Stimulated activated CD8-positive, alpha-beta memory T cell treated with anti-CD3 and anti-CD28 coated beads, Interleukin-12 subunit alpha, Interleukin-12 subunit beta, amount 100 ng/mL, for 24 hours (primary cell): ENCODE measurements at regions not wholly inside any gene's neighbourhood (a gene's known extent, or its start where the extent isn't known, plus 50 kb on each side); places are given as distances from the start of the nearest gene placed in this dataset.
"Not testable (repeated sequence)": the region's sequence is repeated elsewhere in the genome, so short reads cannot be mapped to it uniquely, and the experiment has no call there.

ENCODE experiments used
- DNase-seq: peaks from one replicate; pipeline ENCODE4 v3.0.0-alpha.2; 2020; ENCODE audit errors: extremely low read depth

DNA sequence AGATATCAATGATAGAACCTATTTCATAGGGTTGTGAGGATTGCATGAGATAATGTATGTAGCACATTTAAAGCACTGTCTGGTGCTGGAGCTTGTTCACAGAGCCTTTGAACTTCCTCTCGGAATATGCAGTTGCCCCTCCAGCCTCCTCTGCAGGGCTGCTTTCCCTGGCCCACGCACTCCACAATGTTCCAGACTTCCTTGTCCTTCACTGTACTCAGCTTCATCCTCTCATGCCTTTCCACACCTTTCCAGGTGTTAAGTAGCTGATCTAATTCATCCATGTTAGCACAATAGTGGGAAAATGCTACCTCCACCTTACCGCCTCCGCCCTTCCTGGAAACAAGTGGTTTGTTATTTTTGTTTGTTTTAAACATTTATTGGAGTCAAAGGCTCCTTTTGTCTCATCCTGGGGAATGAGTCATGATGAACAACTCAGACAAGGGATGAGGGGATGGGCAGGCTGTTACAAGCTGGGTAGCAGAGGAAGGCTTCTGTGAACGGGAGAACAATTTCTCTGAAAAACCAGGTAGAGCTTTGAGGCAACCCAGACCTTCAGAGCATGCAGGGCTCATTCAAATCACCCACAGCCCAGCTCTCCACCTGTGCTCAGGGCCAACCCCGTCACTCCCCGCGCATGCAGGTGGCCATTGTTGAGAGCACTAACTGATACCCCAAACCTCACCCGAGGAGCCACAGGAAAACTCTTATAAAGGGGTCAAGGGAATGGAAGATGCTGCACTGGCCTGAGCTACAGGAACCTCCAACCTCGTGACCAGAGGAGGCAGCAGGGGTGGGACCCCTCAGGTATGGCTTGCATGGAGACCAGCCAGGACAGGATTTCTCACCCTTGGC, 84.9 kb upstream of the TBL1X start:
- no peak for DNase-seq

DNA sequence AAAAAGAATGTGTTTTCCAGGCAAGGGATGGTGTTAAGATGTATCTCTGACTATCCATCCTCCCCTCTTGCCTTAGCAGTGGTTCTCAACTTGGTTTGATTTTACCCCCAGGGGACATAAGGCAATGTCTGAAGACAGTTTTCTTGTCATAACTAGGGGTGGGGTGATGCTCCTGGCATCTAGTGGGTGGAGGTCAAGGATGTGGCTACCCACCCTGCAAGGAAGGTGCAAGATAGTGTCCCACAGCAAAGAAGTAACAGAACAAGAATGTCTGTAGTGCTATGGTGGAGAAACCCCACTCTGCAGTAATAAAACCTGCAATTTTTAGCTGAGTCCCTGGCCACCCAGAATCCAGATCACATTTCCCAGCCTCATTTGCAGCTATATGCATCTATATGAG, 81.2 kb upstream of the TBL1X start:
- DNase-seq = no peak

DNA sequence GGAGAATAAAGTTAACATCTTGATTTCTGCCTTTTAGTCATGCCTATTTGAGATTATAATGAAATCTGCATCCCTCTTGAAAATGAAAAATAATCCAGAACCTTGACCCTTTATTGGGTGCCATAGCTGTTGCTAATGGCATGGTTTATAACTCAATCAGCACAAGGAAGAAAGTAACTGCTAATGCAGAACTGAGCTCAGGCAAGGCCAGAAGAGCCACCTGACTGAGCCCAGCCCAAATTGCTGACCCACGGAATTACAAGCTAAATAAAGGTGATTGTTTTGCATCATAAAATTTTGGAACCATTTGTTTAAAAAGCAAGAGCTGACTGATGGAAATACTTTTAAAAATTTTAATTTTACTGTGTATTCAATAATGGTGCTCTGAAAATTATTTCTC, 76.4 kb upstream of the TBL1X start:
- DNase-seq = no peak

DNA sequence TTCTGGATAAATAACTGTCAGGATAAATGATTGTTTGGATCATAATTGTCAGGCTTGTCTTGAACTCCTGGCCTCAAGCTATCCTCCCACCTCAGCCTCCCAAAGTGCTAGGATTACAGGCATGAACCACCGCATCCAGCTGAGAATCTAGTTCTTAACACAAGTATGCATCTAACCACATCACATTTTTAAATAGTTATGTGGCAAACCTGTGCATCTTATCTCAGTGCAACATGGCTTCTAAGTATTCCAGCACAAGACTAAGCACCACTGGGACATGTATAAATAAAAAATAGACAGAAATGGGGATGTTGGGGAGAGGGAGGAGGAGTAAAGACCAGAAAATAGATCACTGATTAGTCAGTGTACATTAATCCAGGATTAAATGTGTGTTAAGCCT, 74.7 kb upstream of the TBL1X start:
- no peak for DNase-seq

DNA sequence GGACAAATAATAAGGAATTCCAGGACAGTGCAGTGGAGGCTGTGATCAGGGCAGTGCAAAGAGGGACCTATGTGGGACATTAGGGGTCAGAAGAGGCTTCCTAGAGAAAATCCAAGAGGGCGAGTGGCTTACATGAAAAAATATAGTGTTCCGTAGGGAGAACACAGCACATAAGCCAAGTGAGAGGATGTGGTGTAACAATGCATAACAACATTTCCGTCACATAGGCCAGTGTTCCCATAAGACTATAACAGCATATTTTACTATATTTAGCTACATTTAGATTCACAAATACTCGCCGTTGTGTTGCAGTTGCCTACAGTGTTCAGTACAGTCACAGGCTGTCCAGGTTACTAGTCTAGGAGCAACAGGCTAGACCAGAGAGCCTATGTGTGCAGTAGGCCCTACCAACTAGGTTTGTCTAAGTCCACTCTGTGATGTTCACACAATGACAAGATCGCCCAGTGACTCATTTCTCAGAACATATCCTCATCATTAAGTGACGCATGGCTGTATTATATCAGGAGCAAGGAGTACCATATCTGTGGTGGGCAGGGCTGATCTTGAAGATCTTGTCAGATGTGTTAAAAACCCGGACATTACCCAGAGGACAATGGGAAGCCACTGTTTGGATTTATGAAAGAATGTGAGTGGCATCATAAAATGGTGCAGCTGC, 74.0 kb upstream of the TBL1X start:
- DNase-seq = no peak

DNA sequence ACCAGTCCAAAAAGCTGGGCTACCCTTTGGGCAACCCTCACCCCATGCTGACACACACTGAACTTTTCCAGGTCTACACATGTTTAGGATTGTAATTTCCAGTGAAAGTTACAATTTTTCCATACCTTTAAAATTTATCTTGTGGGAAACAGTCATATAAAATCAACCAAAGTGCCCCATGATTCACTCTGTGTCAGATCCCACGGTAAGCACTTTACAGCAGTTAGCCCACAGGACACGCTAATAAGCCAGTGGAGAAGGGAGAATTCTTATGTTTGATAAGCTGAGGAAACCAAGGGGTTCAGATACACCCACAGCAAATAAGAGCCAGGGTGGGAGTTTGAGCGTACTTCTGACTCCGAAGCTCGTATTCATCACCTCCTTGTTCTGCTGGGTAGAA, 72.4 kb upstream of the TBL1X start:
- no peak for DNase-seq

DNA sequence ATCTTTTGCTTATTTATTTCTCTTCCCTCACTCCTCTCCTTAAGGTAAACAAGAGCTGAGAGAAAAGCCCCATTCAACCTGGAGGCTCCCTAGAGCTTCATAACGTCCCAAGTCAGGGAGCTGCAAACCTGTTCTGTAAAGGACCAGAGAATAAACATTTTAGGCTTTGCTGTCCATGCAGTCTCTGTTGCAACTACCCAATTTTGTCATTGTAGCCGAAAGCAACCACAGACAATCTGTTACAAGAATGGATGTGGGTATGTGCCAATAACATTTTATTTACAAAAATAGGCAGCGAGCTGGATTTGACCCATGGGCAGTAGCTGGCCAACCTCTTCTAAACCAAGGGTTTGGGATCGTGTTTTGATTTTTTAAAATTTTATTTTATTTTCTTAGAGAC, 71.3 kb upstream of the TBL1X start:
- DNase-seq = no peak

DNA sequence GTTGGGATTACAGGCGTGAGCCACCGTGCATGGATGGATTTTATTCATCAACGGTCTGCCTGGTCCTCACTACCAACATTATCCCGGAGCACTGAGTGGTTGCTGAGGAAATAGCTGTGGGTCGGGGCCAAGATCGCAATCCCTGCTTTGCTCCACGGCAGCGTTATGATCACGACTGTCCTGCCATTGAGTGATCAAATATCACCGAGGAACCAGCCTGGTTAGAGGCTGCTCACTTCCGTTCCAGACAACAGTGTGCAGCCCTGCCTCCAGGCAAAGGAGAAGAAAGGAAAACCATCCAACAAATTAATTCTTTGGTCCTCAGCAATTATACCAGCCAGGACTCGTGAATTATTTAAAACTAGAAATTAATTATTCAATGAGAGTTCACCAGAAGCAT, 70.6 kb upstream of the TBL1X start:
- no peak for DNase-seq

DNA sequence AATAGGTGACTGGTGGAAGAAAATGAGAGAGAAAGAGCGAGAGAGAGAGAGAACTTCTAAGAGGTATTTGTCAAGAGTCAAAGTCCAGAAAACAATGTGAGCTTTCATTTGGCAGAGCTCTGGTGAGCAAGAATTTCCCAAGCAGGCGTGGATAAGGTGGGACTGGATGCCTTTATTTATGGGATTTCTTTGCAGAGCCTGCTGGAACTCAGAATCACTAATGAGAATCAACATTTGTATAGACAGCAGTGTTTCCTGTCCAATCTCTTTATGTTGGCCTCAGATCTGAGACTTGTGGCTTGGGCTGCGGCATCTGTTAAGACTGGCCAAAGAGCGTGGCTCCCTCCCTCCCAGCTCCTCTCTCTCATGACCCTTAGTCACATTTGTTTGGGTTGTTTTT, 67.9 kb upstream of the TBL1X start:
- no peak for DNase-seq

DNA sequence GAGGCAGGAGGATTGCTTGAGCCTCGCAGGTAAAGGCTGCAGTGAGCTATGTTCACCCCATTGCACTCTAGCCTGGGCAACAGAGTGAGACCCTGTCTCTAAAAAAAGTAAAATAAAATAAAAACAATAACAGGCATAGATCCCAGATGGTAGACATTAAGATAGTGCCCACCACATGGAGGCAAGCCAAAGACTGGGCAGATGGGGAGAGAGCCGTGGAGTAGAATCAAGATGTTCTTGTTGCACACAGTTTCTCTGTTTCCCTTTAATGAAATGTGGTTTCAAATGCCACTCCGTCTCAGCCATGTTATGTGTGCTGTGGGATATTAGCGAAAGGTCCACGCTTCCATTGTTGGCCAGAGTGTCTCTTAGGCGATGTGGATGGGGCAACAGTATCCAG, 63.8 kb upstream of the TBL1X start:
- DNase-seq = no peak

DNA sequence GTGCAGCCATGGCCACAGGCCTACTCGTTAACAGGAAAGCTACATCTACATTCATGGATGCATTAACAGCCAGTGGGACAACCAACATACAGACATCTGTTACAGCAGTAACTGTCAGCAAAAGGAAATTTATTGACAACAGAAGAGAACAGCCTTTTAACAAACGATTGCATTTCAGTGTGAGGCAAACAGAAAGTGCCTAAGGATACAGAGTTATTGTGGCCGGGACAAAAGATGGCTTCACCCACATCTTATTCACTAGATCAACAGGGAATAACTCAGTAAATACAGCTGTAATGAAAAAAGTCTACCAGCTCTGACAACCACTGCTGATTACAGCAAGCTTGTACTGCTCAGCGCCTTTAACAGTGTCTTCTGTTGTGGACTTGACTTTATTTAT, 61.5 kb upstream of the TBL1X start:
- no peak for DNase-seq

DNA sequence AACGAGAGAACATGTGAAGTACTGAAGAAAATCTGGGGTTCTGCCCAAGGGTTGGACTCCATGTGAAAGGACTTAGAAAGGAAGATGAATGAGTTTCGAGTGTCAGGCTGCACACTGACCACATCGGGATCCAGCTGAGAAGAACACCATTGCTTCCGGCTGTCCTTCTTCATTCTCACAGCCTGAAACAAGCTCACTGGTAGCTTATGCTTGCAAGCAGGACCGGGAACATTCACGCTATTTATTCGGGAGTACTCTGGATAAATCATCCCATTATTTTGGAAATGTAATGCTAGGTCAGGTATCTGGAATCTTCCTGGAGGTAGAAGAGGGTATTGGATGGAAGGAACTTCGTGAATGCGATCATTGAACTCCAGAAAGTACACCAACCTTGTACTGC, 59.2 kb upstream of the TBL1X start:
- DNase-seq = not testable (repeated sequence)

DNA sequence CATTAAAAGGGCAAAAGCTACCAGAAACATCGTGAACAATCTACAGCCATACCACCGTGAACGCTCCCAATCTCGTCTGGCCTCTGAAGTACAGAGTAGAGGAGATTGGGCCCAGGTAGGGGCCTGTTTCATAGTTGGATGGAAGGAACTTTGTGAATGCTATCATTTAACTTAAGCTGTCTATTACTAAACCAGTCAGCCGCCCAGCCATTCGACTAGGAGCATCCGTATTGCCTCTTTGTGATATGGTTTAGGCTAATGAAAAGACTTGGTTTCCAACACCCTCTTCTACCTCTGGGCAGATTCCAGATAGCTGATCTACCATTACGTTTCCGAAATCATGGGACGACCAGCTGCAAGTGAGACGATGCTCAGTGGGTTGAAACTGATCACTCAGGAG, 54.0 kb upstream of the TBL1X start:
- DNase-seq = not testable (repeated sequence)

DNA sequence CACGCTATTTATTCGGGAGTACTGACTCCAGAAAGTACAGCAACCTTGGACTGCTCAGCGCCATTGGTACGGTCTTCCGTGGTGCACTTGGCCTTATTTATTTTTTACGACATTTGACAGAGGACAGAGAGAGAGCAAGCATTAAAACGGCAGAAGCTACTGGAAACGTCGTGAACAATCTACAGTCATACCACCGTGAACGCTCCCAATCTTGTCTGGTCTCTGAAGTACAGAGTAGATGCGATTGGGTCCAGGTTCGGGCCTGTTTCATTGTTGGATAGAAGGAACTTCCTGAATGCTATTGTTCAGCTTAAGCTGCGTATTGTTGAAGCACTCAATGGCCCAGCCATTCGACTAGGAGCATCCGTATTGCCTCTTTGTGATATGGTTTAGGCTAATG, 53.2 kb upstream of the TBL1X start:
- not testable (repeated sequence) for DNase-seq

DNA sequence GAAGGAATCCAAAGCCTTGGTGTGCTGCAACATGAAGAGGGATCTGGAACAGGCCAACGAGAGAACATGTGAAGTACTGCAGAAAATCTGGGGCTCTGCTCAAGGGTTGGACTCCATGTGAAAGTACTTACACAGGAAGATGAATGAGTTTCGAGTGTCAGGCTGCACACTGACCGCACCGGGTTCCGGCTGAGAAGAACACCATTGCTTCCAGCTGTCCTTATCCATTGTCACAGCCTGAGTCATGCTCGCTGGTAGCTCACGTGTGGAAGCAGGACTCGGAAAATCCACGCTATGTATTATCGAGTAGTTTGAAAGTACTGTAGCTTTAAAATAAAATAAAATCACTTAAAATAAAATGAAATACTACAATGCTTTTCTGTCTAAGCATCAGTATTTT, 50.4 kb upstream of the TBL1X start:
- no peak for DNase-seq
